ENCODE measurements at regions not wholly inside any gene's neighbourhood (a gene's known extent, or its start where the extent isn't known, plus 50 kb on each side); places are given as distances from the start of the nearest gene placed in this dataset.

DNA sequence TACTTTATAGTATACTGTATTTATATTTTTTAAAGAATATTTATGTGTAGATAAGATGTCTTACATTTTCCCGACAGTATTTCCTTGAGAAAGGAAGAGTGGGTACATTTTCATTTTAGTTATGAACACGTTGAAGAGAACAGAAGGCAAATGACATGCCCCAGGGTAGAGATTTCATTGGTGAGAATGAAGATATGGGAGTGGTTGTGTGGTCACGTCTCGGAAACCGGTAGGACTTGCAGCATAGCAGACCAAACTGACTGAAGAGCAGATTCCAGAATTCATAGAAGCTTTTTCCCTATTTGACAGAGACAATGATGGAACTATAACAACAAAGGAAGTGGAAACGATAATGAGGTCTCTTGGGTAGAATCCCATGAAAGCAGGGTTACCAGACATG is 71.7 kb downstream of the KCNJ2 start:
- TF ChIP-seq POLR2A (IDR thresholded peaks at IDR 0.05), result no peak
- TF ChIP-seq, protein P1, sequence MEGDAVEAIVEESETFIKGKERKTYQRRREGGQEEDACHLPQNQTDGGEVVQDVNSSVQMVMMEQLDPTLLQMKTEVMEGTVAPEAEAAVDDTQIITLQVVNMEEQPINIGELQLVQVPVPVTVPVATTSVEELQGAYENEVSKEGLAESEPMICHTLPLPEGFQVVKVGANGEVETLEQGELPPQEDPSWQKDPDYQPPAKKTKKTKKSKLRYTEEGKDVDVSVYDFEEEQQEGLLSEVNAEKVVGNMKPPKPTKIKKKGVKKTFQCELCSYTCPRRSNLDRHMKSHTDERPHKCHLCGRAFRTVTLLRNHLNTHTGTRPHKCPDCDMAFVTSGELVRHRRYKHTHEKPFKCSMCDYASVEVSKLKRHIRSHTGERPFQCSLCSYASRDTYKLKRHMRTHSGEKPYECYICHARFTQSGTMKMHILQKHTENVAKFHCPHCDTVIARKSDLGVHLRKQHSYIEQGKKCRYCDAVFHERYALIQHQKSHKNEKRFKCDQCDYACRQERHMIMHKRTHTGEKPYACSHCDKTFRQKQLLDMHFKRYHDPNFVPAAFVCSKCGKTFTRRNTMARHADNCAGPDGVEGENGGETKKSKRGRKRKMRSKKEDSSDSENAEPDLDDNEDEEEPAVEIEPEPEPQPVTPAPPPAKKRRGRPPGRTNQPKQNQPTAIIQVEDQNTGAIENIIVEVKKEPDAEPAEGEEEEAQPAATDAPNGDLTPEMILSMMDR (IDR thresholded peaks at IDR 0.05), result no peak

All from stomach (tissue), 4 donors.